KMS-11 (cell line): ENCODE measurements at regions not wholly inside any gene's neighbourhood (a gene's known extent, or its start where the extent isn't known, plus 50 kb on each side); places are given as distances from the start of the nearest gene placed in this dataset.

Experiments
- H2AFZ ChIP-seq: fragments of 200-600 bp; sonication (generic); 2 replicates; pipeline ENCODE4 v1.6.1; 2016; ENCODE audit warnings: antibody characterized with exemption, mixed run types, low read depth
- H3K27ac ChIP-seq: fragments of 200-600 bp; sonication (generic); 2 replicates; pipeline ENCODE4 v1.6.1; 2016; ENCODE audit warnings: mild to moderate bottlenecking, mixed run types
- H3K27me3 ChIP-seq: fragments of 200-600 bp; sonication (generic); 2 replicates; pipeline ENCODE4 v1.6.1; 2017; ENCODE audit warnings: mild to moderate bottlenecking, low read depth, mixed run types, moderate library complexity; ENCODE audit not compliant: insufficient read depth
- H3K36me3 ChIP-seq: fragments of 200-600 bp; sonication (generic); 2 replicates; pipeline ENCODE4 v1.6.1; 2017; ENCODE audit warnings: mild to moderate bottlenecking, mixed run types; ENCODE audit not compliant: insufficient read depth
- H3K4me1 ChIP-seq: fragments of 200-600 bp; sonication (generic); 2 replicates; pipeline ENCODE4 v1.6.1; 2016; ENCODE audit warnings: mild to moderate bottlenecking, low read depth, mixed run types; ENCODE audit not compliant: poor library complexity, severe bottlenecking
- H3K4me2 ChIP-seq: fragments of 200-600 bp; sonication (generic); 2 replicates; pipeline ENCODE4 v1.7.0; 2016; ENCODE audit warnings: mild to moderate bottlenecking, mixed run types
- H3K4me3 ChIP-seq: fragments of 200-600 bp; sonication (generic); IDR thresholded peaks from 2 replicates; pipeline ENCODE4 v1.6.1; 2017; ENCODE audit warnings: low read depth, low read length, mixed read lengths; ENCODE audit not compliant: insufficient read depth
- H3K79me2 ChIP-seq: fragments of 200-600 bp; sonication (generic); 2 replicates; pipeline ENCODE4 v1.6.1; 2016; ENCODE audit warnings: low read depth, mixed run types; ENCODE audit not compliant: insufficient read depth
- H3K9ac ChIP-seq: fragments of 200-600 bp; sonication (generic); 2 replicates; pipeline ENCODE4 v1.6.1; 2016; ENCODE audit warnings: mild to moderate bottlenecking, mixed run types
- H4K20me1 ChIP-seq: fragments of 200-600 bp; sonication (generic); 2 replicates; pipeline ENCODE4 v1.6.1; 2016; ENCODE audit warnings: mild to moderate bottlenecking, mixed run types; ENCODE audit not compliant: insufficient read depth
- TF ChIP-seq, protein P1 (sequence below): fragments of 200-600 bp; sonication (generic); conservative IDR thresholded peaks from 2 replicates; pipeline ENCODE4 v1.6.1; 2017; ENCODE audit warnings: low read depth, mild to moderate bottlenecking, antibody characterized with exemption, low read length, moderate library complexity, mixed read lengths

DNA sequence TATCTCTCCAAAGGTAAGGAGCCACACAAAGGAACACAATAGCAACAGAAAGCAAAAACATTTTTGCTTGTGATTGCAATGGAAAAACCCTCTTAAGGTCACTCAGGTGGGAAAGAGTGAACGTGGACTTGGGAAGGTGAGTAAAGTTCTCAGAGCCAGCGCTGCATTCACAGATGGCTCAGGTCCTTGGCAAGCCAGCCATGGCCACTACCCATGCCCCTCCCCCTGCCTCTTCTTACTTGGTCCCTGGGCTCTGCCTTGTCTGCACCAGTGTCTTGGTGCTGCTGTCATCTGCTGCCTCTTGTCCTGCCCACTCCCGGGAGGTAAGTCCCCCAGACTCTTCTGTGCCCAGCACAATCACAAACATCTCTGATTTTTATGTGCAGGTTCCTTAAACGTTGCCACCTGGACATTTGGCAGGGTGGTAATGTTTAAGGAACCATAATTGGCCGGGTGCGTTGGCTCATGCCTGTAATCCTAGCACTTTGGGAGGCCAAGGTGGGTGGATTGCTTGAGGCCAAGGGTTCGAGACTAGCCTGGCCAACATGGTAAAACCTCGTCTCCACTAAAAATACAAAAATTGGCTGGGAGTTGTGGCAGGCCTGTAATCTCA, 74.6 kb downstream of the FEM1C start:
- no peak overlapping the region for H2AFZ ChIP-seq
- no peaks in the 10 kb centered on the region for H3K4me1 ChIP-seq
- no peaks in the 10 kb centered on the region for H3K79me2 ChIP-seq
- no peak overlapping the region for H3K4me3 ChIP-seq
- TF ChIP-seq, protein P1, sequence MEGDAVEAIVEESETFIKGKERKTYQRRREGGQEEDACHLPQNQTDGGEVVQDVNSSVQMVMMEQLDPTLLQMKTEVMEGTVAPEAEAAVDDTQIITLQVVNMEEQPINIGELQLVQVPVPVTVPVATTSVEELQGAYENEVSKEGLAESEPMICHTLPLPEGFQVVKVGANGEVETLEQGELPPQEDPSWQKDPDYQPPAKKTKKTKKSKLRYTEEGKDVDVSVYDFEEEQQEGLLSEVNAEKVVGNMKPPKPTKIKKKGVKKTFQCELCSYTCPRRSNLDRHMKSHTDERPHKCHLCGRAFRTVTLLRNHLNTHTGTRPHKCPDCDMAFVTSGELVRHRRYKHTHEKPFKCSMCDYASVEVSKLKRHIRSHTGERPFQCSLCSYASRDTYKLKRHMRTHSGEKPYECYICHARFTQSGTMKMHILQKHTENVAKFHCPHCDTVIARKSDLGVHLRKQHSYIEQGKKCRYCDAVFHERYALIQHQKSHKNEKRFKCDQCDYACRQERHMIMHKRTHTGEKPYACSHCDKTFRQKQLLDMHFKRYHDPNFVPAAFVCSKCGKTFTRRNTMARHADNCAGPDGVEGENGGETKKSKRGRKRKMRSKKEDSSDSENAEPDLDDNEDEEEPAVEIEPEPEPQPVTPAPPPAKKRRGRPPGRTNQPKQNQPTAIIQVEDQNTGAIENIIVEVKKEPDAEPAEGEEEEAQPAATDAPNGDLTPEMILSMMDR = no peak
- no peak overlapping the region for H3K27ac ChIP-seq
- no peaks in the 10 kb centered on the region for H4K20me1 ChIP-seq
- H3K9ac ChIP-seq = no peak overlapping the region
- no peaks in the 10 kb centered on the region for H3K36me3 ChIP-seq
- H3K27me3 ChIP-seq = no peaks in the 10 kb centered on the region
- H3K4me2 ChIP-seq = no peak overlapping the region

DNA sequence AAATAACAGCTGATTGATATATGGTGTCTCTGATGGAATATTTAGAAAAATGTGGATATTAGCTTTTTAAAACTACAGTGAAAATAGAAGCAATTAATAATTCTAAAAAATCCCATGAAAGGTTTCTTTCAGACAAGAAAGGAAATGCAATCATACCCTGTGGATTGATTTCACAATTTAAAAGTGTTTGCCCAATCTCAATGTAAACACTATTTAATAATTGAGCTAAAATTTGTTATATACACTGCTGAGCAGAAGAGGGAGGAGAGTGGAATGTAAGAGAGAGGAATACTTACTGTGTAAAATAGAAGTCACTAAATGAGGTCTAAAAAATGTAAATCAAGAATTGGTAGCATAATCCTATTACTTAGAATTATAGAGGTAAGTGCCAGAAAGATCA, 76.9 kb downstream of the FEM1C start:
- TF ChIP-seq, protein P1 = no peak
- no peaks in the 10 kb centered on the region for H3K36me3 ChIP-seq
- H3K79me2 ChIP-seq = no peaks in the 10 kb centered on the region
- H3K4me1 ChIP-seq = no peaks in the 10 kb centered on the region
- no peak overlapping the region for H3K27ac ChIP-seq
- H4K20me1 ChIP-seq = no peaks in the 10 kb centered on the region
- no peak overlapping the region for H3K9ac ChIP-seq
- H3K27me3 ChIP-seq = no peaks in the 10 kb centered on the region
- no peak overlapping the region for H3K4me2 ChIP-seq
- no peak overlapping the region for H3K4me3 ChIP-seq
- no peak overlapping the region for H2AFZ ChIP-seq

DNA sequence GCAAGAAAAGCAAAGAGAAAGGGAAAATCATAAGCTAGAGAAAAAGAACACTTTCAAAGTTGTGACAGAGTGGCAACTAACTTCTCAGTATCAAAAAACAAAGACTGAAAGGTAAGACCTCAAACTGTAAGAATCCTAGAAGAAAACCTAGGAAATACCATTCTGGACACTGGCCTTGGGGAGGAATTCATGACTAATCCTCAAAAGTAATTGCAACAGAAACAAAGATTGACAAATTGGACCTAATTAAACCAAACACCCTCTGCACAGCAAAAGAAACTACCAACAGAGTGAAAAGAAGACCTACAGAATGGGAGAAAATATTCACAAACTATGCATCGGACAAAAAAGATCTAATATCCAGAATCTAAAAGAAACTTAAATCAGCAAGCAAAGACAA, 79.1 kb downstream of the FEM1C start:
- H3K27me3 ChIP-seq = no peaks in the 10 kb centered on the region
- no peaks in the 10 kb centered on the region for H3K4me1 ChIP-seq
- no peak overlapping the region for H3K4me2 ChIP-seq

DNA sequence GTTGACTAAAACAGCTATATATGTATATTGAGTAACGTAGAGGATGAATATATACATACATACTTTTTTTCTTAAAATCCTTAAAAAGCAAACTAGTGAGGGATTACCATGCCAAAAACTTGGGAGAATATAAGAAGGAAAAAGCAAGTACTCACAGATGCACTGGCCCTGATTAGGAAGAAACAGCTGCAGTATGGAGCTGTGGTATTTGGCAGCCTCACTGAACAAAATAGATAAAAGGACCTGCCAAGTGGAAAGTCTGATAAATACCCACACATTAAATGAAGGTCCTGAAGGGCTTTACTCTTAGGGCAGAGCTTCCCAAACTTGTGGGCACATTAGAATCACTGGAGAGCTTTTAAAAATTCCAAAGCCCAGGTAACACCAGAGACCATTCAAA, 80.6 kb downstream of the FEM1C start:
- Histone ChIP-seq H4K20me1 (no peaks in the 10 kb centered on the region), H3K36me3 (no peaks in the 10 kb centered on the region), H3K4me3 (no peak overlapping the region), H3K79me2 (no peaks in the 10 kb centered on the region), H3K4me2 (no peak overlapping the region), H3K27me3 (no peaks in the 10 kb centered on the region), H3K4me1 (no peaks in the 10 kb centered on the region), H2AFZ (no peak overlapping the region), H3K9ac (no peak overlapping the region), H3K27ac (no peak overlapping the region)
- TF ChIP-seq, protein P1 = no peak

More for the DNA sequence above, 79.1 kb downstream of the FEM1C start:
- Histone ChIP-seq H3K79me2 (no peaks in the 10 kb centered on the region), H2AFZ (no peak overlapping the region), H3K27ac (no peak overlapping the region), H3K9ac (no peak overlapping the region), H3K4me3 (no peak overlapping the region), H4K20me1 (no peaks in the 10 kb centered on the region), H3K36me3 (no peaks in the 10 kb centered on the region)
- TF ChIP-seq, protein P1 = no peak
